SU-DHL-6 (cell line): ENCODE measurements at regions not wholly inside any gene's neighbourhood (a gene's known extent, or its start where the extent isn't known, plus 50 kb on each side); places are given as distances from the start of the nearest gene placed in this dataset.

Experiments
- H2AFZ ChIP-seq: fragments of 200-600 bp; sonication (generic); 2 replicates; pipeline ENCODE4 v1.6.1; 2014; ENCODE audit warnings: low read depth, mild to moderate bottlenecking, moderate library complexity, mixed read lengths, antibody characterized with exemption, low read length; ENCODE audit not compliant: severe bottlenecking
- H3F3A ChIP-seq: fragments of 200-600 bp; shearing (Covaris generic); 2 replicates; pipeline ENCODE4 v1.6.0; 2016; ENCODE audit warnings: antibody characterized with exemption, mild to moderate bottlenecking; ENCODE audit not compliant: insufficient read depth
- H3K27ac ChIP-seq: fragments of 200-600 bp; sonication (generic); 2 replicates; pipeline ENCODE4 v1.5.1; 2016; ENCODE audit warnings: low read depth, mild to moderate bottlenecking, low read length, moderate library complexity, mixed read lengths
- H3K27me3 ChIP-seq: fragments of 200-600 bp; sonication (generic), shearing (Covaris generic); 2 replicates; pipeline ENCODE4 v1.6.0; 2014; ENCODE audit warnings: mild to moderate bottlenecking, low read length
- H3K36me3 ChIP-seq: fragments of 200-600 bp; sonication (generic); 2 replicates; pipeline ENCODE4 v1.6.1; 2014; ENCODE audit warnings: mild to moderate bottlenecking, low read length, mixed read lengths
- H3K4me2 ChIP-seq: fragments of 300-600, 200-600 bp; shearing (Covaris generic), sonication (generic); 2 replicates; pipeline ENCODE4 v1.6.0; 2014; ENCODE audit warnings: low read length, low read depth, mild to moderate bottlenecking; ENCODE audit not compliant: poor library complexity, severe bottlenecking
- H3K4me3 ChIP-seq: fragments of 200-600 bp; sonication (generic); 2 replicates; pipeline ENCODE4 v1.5.1; 2014; ENCODE audit warnings: antibody characterized with exemption, low read length, mild to moderate bottlenecking, mixed read lengths; ENCODE audit not compliant: insufficient read depth, poor library complexity, severe bottlenecking
- H3K79me2 ChIP-seq: fragments of 200-600 bp; sonication (generic); 2 replicates; pipeline ENCODE4 v1.6.1; 2014; ENCODE audit warnings: mild to moderate bottlenecking, low read length, moderate library complexity; ENCODE audit not compliant: insufficient read depth
- H3K9ac ChIP-seq: fragments of 200-600 bp; sonication (generic); 2 replicates; pipeline ENCODE4 v1.7.0; 2014; ENCODE audit warnings: mild to moderate bottlenecking, low read length
- H3K9me2 ChIP-seq: fragments of 200-600 bp; sonication (generic); replicated peaks from 2 replicates; pipeline ENCODE4 v1.6.1; 2014; ENCODE audit warnings: low read length; ENCODE audit not compliant: insufficient read depth
- H3K9me3 ChIP-seq: fragments of 200-600 bp; sonication (generic); 2 replicates; pipeline ENCODE4 v1.6.1; 2014; ENCODE audit warnings: low read length, mixed read lengths; ENCODE audit not compliant: insufficient read depth
- H4K20me1 ChIP-seq: fragments of 200-600 bp; sonication (generic); 2 replicates; pipeline ENCODE4 v1.6.1; 2014; ENCODE audit warnings: low read depth, mild to moderate bottlenecking, antibody characterized with exemption, low read length, moderate library complexity, mixed read lengths
- CTCF ChIP-seq: fragments of 200-600 bp; sonication (generic); IDR thresholded peaks from one replicate; pipeline ENCODE4 v1.5.1; 2017; ENCODE audit warnings: antibody characterized with exemption, mild to moderate bottlenecking, low read length, moderate library complexity; ENCODE audit not compliant: insufficient read depth, poor library complexity, severe bottlenecking
- EZH2phosphoT487 ChIP-seq: fragments of 200-600 bp; sonication (generic), shearing (Covaris generic); conservative IDR thresholded peaks from 2 replicates; pipeline ENCODE4 v1.6.1; 2018; ENCODE audit warnings: mild to moderate bottlenecking, antibody characterized with exemption, low read length, moderate library complexity, mixed read lengths

GRCh38 chrX:20461002-20461401 is 194.3 kb upstream of the RPS6KA3 start:
- no peak for TF ChIP-seq CTCF
- no peak for TF ChIP-seq EZH2phosphoT487
- Histone ChIP-seq H3K4me3 (no peak overlapping the region), H3K27me3 (no peaks in the 10 kb centered on the region), H3K79me2 (no peaks in the 10 kb centered on the region), H3K4me2 (no peak overlapping the region), H3K9me2 (no peaks in the 10 kb centered on the region), H3K27ac (no peak overlapping the region), H3F3A (no peaks in the 10 kb centered on the region), H4K20me1 (no peaks in the 10 kb centered on the region), H2AFZ (no peak overlapping the region), H3K9me3 (no peaks in the 10 kb centered on the region), H3K36me3 (no peaks in the 10 kb centered on the region), H3K9ac (no peak overlapping the region)

- no peak overlapping the region for H3K9ac ChIP-seq
- no peaks in the 10 kb centered on the region for H4K20me1 ChIP-seq
- no peak overlapping the region for H3K4me3 ChIP-seq
- no peak overlapping the region for H3K27ac ChIP-seq
- no peaks in the 10 kb centered on the region for H3K9me2 ChIP-seq
- no peaks in the 10 kb centered on the region for H3K79me2 ChIP-seq
- no peak overlapping the region for H2AFZ ChIP-seq
- H3K4me2 ChIP-seq, result no peak overlapping the region
- TF ChIP-seq CTCF (no peak), EZH2phosphoT487 (no peak)
- no peaks in the 10 kb centered on the region for H3K36me3 ChIP-seq
- H3K9me3 ChIP-seq, result no peaks in the 10 kb centered on the region
- no peaks in the 10 kb centered on the region for H3F3A ChIP-seq
- no peaks in the 10 kb centered on the region for H3K27me3 ChIP-seq
These were observed 193.0 kb upstream of the RPS6KA3 start for GRCh38 chrX:20459410-20460350.

DNA sequence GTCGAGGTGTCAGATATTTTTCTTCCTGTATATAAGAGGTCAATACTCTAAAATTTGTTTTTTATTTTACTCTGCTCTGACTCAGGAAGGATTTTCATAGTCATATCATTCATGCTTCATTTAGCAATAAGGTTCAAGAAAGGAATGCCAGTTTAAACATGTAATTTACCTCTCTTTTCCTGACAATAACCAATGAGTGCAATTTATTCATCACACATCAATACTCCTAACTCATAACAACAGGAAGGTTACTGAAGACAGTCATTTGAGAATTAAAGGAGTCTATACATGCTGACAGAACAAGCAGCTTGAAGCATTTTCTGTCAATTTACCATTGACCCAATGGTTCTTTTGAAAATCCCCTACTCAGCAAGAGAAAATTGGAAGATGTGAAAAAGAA is 190.3 kb upstream of the RPS6KA3 start:
- no peaks in the 10 kb centered on the region for H3K9me2 ChIP-seq
- H4K20me1 ChIP-seq, result no peaks in the 10 kb centered on the region
- TF ChIP-seq CTCF (no peak), EZH2phosphoT487 (no peak)
- H3K4me2 ChIP-seq, result no peak overlapping the region
- no peak overlapping the region for H2AFZ ChIP-seq
- H3K27me3 ChIP-seq, result no peaks in the 10 kb centered on the region
- no peaks in the 10 kb centered on the region for H3K9me3 ChIP-seq
- no peak overlapping the region for H3K27ac ChIP-seq
- no peaks in the 10 kb centered on the region for H3F3A ChIP-seq
- H3K36me3 ChIP-seq, result no peaks in the 10 kb centered on the region
- no peak overlapping the region for H3K9ac ChIP-seq
- H3K4me3 ChIP-seq, result no peak overlapping the region
- no peaks in the 10 kb centered on the region for H3K79me2 ChIP-seq
